ENCODE measurements at regions not wholly inside any gene's neighbourhood (a gene's known extent, or its start where the extent isn't known, plus 50 kb on each side); places are given as distances from the start of the nearest gene placed in this dataset.

DNA sequence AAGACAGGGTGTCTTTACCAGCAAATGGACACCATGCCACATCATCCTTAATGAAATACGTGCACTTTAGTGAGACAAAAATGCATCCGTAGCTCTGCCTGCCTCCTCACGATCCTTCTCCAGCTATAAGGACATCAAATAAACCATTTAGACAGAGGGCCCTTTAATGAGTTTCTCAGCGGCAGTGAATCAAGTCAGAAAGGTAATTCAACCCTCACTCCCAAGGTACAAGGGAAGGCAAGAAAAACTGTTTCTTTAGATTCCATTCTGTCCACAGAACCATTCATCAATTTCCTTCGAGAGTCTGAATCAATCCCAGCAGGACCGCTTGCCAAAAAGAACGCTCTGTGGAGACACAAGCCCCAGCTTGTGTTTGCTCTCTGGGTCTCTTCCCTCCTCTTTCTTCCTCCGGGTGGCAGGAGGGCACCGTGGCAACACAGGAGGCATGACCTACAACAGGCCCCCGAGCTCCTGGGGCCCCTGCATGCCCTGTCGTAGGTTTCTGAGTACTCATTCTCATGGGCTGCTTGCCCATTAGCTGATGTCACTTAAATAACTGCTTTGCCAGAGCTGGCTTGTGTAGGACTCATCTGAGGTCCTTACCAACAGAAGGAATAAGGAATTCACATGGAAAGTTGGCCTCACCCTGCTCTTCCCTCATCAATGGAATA is 297.8 kb upstream of the PRKCQ start:
- TF ChIP-seq, protein P1, sequence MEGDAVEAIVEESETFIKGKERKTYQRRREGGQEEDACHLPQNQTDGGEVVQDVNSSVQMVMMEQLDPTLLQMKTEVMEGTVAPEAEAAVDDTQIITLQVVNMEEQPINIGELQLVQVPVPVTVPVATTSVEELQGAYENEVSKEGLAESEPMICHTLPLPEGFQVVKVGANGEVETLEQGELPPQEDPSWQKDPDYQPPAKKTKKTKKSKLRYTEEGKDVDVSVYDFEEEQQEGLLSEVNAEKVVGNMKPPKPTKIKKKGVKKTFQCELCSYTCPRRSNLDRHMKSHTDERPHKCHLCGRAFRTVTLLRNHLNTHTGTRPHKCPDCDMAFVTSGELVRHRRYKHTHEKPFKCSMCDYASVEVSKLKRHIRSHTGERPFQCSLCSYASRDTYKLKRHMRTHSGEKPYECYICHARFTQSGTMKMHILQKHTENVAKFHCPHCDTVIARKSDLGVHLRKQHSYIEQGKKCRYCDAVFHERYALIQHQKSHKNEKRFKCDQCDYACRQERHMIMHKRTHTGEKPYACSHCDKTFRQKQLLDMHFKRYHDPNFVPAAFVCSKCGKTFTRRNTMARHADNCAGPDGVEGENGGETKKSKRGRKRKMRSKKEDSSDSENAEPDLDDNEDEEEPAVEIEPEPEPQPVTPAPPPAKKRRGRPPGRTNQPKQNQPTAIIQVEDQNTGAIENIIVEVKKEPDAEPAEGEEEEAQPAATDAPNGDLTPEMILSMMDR (IDR thresholded peaks at IDR 0.05) = no peak
- TF ChIP-seq ZFX (IDR thresholded peaks at IDR 0.05; ENCODE audit: borderline replicate concordance) = no peak
